DND-41 (cell line): ENCODE measurements at regions not wholly inside any gene's neighbourhood (a gene's known extent, or its start where the extent isn't known, plus 50 kb on each side); places are given as distances from the start of the nearest gene placed in this dataset.

Source experiments
- CTCF ChIP-seq: IDR thresholded peaks from 2 replicates; pipeline ENCODE4 v1.5.1; 2012; ENCODE audit warnings: borderline replicate concordance, low read length, moderate library complexity, mild to moderate bottlenecking; ENCODE audit not compliant: poor library complexity, severe bottlenecking; ENCODE audit errors: extremely low read depth
- EZH2 ChIP-seq: IDR thresholded peaks from 3 replicates; pipeline ENCODE4 v1.6.1; 2012; ENCODE audit warnings: borderline replicate concordance, low read depth, mild to moderate bottlenecking, moderate library complexity, low read length, inconsistent platforms; ENCODE audit not compliant: severe bottlenecking

GRCh38 chr7:123351027-123351426 lies 151.3 kb upstream of the SLC13A1 start:
- no peak for TF ChIP-seq CTCF
- TF ChIP-seq EZH2 = no peak
